Heart right ventricle (tissue), 16 donors: ENCODE measurements at regions not wholly inside any gene's neighbourhood (a gene's known extent, or its start where the extent isn't known, plus 50 kb on each side); places are given as distances from the start of the nearest gene placed in this dataset.

ENCODE experiments used
- ATAC-seq, 8 donors: fragments of 200-7000 bp; cut with Tn5 transposase; one replicate each; pipeline ENCODE4 v1.9.1; 2020; ENCODE audit warnings: mild to moderate bottlenecking in 8 of 8, moderate library complexity in 8 of 8, moderate number of reproducible peaks in 1 of 8
- DNase-seq, 2 donors: peaks; one replicate each; pipeline ENCODE4 v3.0.0-alpha.2; 2020
- H3K27ac ChIP-seq, 10 donors: fragments of 200-600 bp; sonication (generic) in 2 of 10; one replicate each; pipeline versions ENCODE4 v1.5.0 to v1.8.0; 2020 to 2022; ENCODE audit warnings: mild to moderate bottlenecking in 3 of 10
- H3K27me3 ChIP-seq, 7 donors: fragments of 200-600 bp; one replicate each; pipeline ENCODE4 v1.8.0; 2021 to 2022; ENCODE audit warnings: mild to moderate bottlenecking in 2 of 7
- H3K36me3 ChIP-seq, 9 donors: fragments of 200-600 bp; sonication (generic) in 1 of 9; one replicate each; pipeline versions ENCODE4 v1.5.0 to v1.8.0; 2020 to 2022; ENCODE audit warnings: mild to moderate bottlenecking in 2 of 9
- H3K4me1 ChIP-seq, 9 donors: fragments of 200-600 bp; sonication (generic) in 1 of 9; one replicate each; pipeline versions ENCODE4 v1.5.0 to v1.8.0; 2020 to 2022; ENCODE audit warnings: mild to moderate bottlenecking in 4 of 9
- H3K4me3 ChIP-seq, 10 donors: fragments of 200-600 bp; sonication (generic) in 2 of 10; one replicate each; pipeline versions ENCODE4 v1.5.0 to v1.8.0; 2020 to 2022; ENCODE audit warnings: mild to moderate bottlenecking in 7 of 10, moderate library complexity in 2 of 10
- H3K9me3 ChIP-seq, 11 donors: fragments of 200-600 bp in 10 of 11; sonication (generic) in 2 of 11; one replicate each; pipeline versions ENCODE4 v1.5.0 to v1.8.0; 2013 to 2022; ENCODE audit warnings: mild to moderate bottlenecking in 2 of 11, control low read depth in 1 of 11, moderate library complexity in 1 of 11
- WGBS, 2 donors: extraction: QIAGEN DNeasy Blood & Tissue Kit; methylation state at CpG; one replicate each; pipeline ENCODE4 v1.1.7; 2013; ENCODE audit warnings: inconsistent platforms in 1 of 2; 5-methylcytosine and 5-hydroxymethylcytosine counted together
- intact Hi-C, 10 donors: fragments of 100-400 bp; cut with DNase I; formaldehyde crosslinking; loops; one replicate each; pipeline versions ENCODE4 v1.11.1 to v1.14.2; 2022
- TF ChIP-seq, protein P1 (sequence below), 9 donors: fragments of 200-600 bp; sonication (generic) in 2 of 9; IDR thresholded peaks; one replicate each; pipeline versions ENCODE4 v1.5.0 to v1.8.0; 2021 to 2022; ENCODE audit warnings: antibody characterized with exemption in 9 of 9, mild to moderate bottlenecking in 5 of 9, moderate library complexity in 1 of 9
- donor health status: Arrhythmogenic right ventricular cardiomyopathy.
- donor health status: ischemic (EF 13 %, LVEDD 7.1; RV severe dilation, severe dysfunction).
- donor health status: healthy with polysubstance abuse.
- donor health status: DM: no; HTN: yes; CAD: no.
- donor health status: DM: no; HTN: no; CAD: no.
- donor health status: ischemic (EF 25% LVEDD 6.9; RV normal size, moderate dysfunction).
- donor health status: ischemic (EF 25% LVEDD 5.7; RV mildly dilated, moderate dysfunction).
- donor health status: healthy.
- donor health status: DM: yes; HTN: yes; CAD: no.
- donor health status: Ischemic cardiomyopathy.
- donor health status: ischemic (EF 35%, LVEDD 5.7; RV mildly dilated, moderate dysfunction).
- donor health status: nonischemic (EF 11% LVEDD 7.7; RV severe dilation, severe dysfunction).
- donor health status: DM: yes; HTN: yes; CAD: no.
- donor health status: PGD.
- donor health status: ischemic (EF 29% LVEDD 5.4; RV normal size, mild dysfunction).
- donor health status: nonischemic (EF 23%, LVEDD 6.1; RV moderate dilation, normal function).

DNA sequence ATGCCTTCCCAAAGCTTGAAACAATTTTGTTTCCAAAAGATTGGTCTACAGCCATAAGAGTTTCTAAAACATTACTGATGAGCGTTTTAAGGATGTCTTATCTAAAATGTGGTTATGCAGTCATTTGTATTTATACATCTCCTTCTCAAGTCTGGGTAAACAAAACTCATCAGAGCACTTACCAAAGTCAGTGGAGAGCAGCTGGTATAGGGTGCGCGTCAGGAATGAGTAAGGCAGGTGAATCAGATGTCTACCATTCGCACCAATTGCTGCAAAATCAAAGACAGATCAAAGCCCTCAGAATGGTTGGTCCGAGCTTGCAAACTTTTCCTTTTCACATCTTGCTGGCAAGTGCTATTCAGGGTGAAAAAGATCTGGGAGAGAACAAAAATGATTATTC, 65.6 kb upstream of the FAM171A1 start:
- H3K27ac ChIP-seq = no peak overlapping the region
- intact Hi-C loops = loop anchor here in 5 of 10 donors (5.0 to 10.0 kb wide), 5 partner anchors 138 to 386 kb away; partner anchors contain the start of gene ITGA8 (in 1 of the 5)
- WGBS, 2 donors = 88% methylated on average over 5 of the region's 5 CpGs
- DNase-seq (no peak), ATAC-seq (no peak)
- TF ChIP-seq, protein P1, sequence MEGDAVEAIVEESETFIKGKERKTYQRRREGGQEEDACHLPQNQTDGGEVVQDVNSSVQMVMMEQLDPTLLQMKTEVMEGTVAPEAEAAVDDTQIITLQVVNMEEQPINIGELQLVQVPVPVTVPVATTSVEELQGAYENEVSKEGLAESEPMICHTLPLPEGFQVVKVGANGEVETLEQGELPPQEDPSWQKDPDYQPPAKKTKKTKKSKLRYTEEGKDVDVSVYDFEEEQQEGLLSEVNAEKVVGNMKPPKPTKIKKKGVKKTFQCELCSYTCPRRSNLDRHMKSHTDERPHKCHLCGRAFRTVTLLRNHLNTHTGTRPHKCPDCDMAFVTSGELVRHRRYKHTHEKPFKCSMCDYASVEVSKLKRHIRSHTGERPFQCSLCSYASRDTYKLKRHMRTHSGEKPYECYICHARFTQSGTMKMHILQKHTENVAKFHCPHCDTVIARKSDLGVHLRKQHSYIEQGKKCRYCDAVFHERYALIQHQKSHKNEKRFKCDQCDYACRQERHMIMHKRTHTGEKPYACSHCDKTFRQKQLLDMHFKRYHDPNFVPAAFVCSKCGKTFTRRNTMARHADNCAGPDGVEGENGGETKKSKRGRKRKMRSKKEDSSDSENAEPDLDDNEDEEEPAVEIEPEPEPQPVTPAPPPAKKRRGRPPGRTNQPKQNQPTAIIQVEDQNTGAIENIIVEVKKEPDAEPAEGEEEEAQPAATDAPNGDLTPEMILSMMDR (IDR thresholded peaks at IDR 0.05) = no peak
- H3K9me3 ChIP-seq = no peaks in the 10 kb centered on the region
- no peak overlapping the region for H3K4me3 ChIP-seq
- peaks cover 0 to 20% (median 13%) of the 10 kb centered on the region in 9 donors for H3K4me1 ChIP-seq
- H3K36me3 ChIP-seq = no peaks in the 10 kb centered on the region
- H3K27me3 ChIP-seq = peaks cover 0 to 5% (median 0%) of the 10 kb centered on the region in 7 donors

DNA sequence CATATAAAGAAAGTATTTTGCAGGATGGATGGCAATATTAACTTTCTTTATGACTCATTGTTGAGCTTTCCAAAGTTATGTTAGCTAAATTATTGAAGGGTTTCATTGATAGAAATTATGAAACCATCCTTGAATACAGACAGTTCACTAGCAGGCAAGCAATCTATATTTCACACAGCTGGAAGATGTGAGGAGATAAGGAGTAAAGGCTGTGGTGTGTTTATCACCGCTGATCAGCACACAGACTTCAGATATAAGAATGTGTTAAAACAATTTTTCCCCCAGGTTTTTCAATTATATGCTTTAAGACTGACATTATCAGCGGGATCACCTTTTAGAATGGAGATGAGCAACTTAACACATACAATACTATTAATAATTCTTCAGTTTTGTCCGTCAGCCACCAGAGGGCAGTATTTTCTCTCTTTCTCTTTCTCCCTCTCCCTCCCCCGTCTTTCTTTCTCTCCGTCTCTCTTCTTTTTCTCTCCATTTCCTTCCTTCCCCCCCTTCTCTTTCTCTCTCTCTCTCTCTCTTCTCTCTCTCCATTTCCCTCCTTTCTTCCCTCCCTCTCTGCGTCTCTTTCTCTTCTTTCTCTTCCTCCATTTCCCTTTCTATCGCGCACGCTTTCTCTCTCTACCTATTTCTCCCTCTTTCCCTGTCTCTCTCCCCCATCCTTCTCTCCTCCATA, 62.9 kb upstream of the FAM171A1 start:
- Histone ChIP-seq H3K4me3 (peak overlapping the region in 7 of 10 donors; percentile 24 to 49 (median 41)), H3K9me3 (no peaks in the 10 kb centered on the region), H3K27ac (no peak overlapping the region), H3K27me3 (peaks cover 0 to 5% (median 0%) of the 10 kb centered on the region in 7 donors), H3K4me1 (peaks cover 0 to 7% (median 2%) of the 10 kb centered on the region in 9 donors), H3K36me3 (no peaks in the 10 kb centered on the region)
- DNase-seq (peak in 1 of 2 donors; percentile 57), ATAC-seq (peak in 7 of 8 donors; percentile 38 to 87 (median 70))
- TF ChIP-seq, protein P1 (IDR thresholded peaks at IDR 0.05) = peak; percentile 69 to 86 (median 79)
- intact Hi-C loops = loop anchor here (2.0 to 10.0 kb wide), 10 partner anchors 141 to 393 kb away; partner anchors contain the start of gene ITGA8 (in 1 of the 10)
- 14 to 28% methylated on average over 9 of the region's 9 CpGs for WGBS, 2 donors

DNA sequence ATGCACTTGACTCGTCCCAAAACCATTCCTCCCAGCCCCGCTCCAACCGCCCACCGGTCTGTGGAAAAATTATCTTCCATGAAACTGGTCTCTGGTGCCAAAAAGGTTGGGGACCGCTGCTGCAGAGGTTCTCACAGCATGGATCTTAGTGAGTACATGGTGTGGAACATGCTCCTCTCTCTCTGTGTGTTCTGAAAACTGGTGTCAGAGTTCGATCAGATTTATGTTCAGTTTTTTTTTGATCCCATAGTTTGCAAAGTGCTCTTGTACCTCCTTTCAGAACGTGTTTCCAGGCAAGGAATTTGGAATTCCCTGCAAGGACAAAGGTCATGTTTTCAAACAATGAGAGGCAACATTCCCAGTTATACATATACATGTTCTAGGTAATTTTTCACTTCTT, 61.2 kb upstream of the FAM171A1 start:
- Histone ChIP-seq H3K4me1 (peaks cover 0 to 4% (median 0%) of the 10 kb centered on the region in 9 donors), H3K4me3 (no peak overlapping the region)
- intact Hi-C loops = loop anchor here (2.0 to 10.0 kb wide), 10 partner anchors 143 to 395 kb away; partner anchors contain the start of gene ITGA8 (in 1 of the 10)

More for the DNA sequence above, 61.2 kb upstream of the FAM171A1 start:
- ATAC-seq (no peak), DNase-seq (no peak)
- TF ChIP-seq, protein P1 (IDR thresholded peaks at IDR 0.05) = no peak
- WGBS, 2 donors = 65 to 71% methylated on average over 7 of the region's 7 CpGs
- Histone ChIP-seq H3K9me3 (no peaks in the 10 kb centered on the region), H3K27me3 (peaks cover 0 to 5% (median 0%) of the 10 kb centered on the region in 7 donors), H3K27ac (no peak overlapping the region), H3K36me3 (no peaks in the 10 kb centered on the region)
